22Rv1 (cell line): ENCODE measurements at regions not wholly inside any gene's neighbourhood (a gene's known extent, or its start where the extent isn't known, plus 50 kb on each side); places are given as distances from the start of the nearest gene placed in this dataset.
A peak's percentile ranks its signal among the peaks of the same experiment; 100 is the strongest.

Experiments
- H3K27ac ChIP-seq: fragments of 450-650 bp; 2 replicates; pipeline ENCODE4 v1.5.1; 2017
- CTCF ChIP-seq: fragments of 450-650 bp; IDR thresholded peaks from 2 replicates; pipeline ENCODE4 v1.5.1; 2017; ENCODE audit warnings: mild to moderate bottlenecking
- ZFX ChIP-seq: fragments of 450-650 bp; IDR thresholded peaks from 2 replicates; pipeline ENCODE4 v1.6.1; 2017; ENCODE audit warnings: antibody characterized with exemption, borderline replicate concordance

- no peak overlapping the region for H3K27ac ChIP-seq
- TF ChIP-seq ZFX (no peak), CTCF (no peak)
These were observed 736.5 kb downstream of the VGLL3 start for GRCh38 chr3:86254480-86254879.

- TF ChIP-seq ZFX (no peak), CTCF (no peak)
- no peak overlapping the region for H3K27ac ChIP-seq
These were observed 739.2 kb downstream of the VGLL3 start for GRCh38 chr3:86251781-86252180.

- TF ChIP-seq ZFX (no peak), CTCF (no peak)
- H3K27ac ChIP-seq, result no peak overlapping the region
These were observed 741.1 kb downstream of the VGLL3 start for GRCh38 chr3:86249833-86250232.

GRCh38 chr3:86245360-86245759 lies 745.6 kb downstream of the VGLL3 start:
- peak; percentile 62 for TF ChIP-seq CTCF
- TF ChIP-seq ZFX, result no peak
- H3K27ac ChIP-seq, result no peak overlapping the region

- no peak overlapping the region for H3K27ac ChIP-seq
- TF ChIP-seq CTCF, result no peak
- TF ChIP-seq ZFX, result no peak
These were observed 746.0 kb downstream of the VGLL3 start for GRCh38 chr3:86244905-86245304.

- H3K27ac ChIP-seq, result no peak overlapping the region
- TF ChIP-seq ZFX (no peak), CTCF (no peak)
These were observed 751.0 kb downstream of the VGLL3 start for GRCh38 chr3:86239946-86240345.

GRCh38 chr3:86234506-86235254 lies 756.3 kb downstream of the VGLL3 start:
- no peak overlapping the region for H3K27ac ChIP-seq

More at GRCh38 chr3:86234506-86235254, 756.3 kb downstream of the VGLL3 start:
- TF ChIP-seq CTCF, result no peak
